ENCODE measurements at regions not wholly inside any gene's neighbourhood (a gene's known extent, or its start where the extent isn't known, plus 50 kb on each side); places are given as distances from the start of the nearest gene placed in this dataset.
"Not testable (repeated sequence)": the region's sequence is repeated elsewhere in the genome, so short reads cannot be mapped to it uniquely, and the experiment has no call there.

DNA sequence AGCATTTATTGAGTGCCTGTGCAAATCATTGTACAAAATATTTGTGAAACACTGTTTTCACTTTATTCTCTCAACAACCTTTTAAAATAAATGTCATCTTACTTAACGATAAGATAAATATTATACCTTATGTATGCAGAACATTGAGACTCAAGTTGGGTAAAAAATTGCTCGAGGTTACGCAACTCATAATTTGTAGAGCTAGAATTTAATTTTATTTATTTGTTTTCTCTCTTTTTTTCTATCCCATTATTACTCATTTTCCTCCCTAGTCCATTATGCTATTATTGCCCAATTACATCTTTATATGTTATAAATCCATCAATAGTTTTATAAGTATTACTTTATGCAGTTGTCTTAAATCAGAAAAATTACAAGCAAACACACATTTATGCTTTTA, 77.4 kb upstream of the ELOVL5 start:
- no peak for TF ChIP-seq CTCF (IDR thresholded peaks at IDR 0.05; ENCODE audit: partially characterized antibody, unreplicated experiment)
- Mint-ChIP-seq H3K9me3 (ENCODE audit: unreplicated experiment) (peaks cover 1% of the 10 kb centered on the region), H3K36me3 (ENCODE audit: unreplicated experiment) (no peaks in the 10 kb centered on the region), H3K27me3 (ENCODE audit: unreplicated experiment) (no peaks in the 10 kb centered on the region), H3K4me3 (ENCODE audit: unreplicated experiment) (no peak overlapping the region), H3K4me1 (ENCODE audit: low read depth, unreplicated experiment) (no peaks in the 10 kb centered on the region), H3K27ac (ENCODE audit: unreplicated experiment) (no peak overlapping the region)
- DNase-seq = no peak

DNA sequence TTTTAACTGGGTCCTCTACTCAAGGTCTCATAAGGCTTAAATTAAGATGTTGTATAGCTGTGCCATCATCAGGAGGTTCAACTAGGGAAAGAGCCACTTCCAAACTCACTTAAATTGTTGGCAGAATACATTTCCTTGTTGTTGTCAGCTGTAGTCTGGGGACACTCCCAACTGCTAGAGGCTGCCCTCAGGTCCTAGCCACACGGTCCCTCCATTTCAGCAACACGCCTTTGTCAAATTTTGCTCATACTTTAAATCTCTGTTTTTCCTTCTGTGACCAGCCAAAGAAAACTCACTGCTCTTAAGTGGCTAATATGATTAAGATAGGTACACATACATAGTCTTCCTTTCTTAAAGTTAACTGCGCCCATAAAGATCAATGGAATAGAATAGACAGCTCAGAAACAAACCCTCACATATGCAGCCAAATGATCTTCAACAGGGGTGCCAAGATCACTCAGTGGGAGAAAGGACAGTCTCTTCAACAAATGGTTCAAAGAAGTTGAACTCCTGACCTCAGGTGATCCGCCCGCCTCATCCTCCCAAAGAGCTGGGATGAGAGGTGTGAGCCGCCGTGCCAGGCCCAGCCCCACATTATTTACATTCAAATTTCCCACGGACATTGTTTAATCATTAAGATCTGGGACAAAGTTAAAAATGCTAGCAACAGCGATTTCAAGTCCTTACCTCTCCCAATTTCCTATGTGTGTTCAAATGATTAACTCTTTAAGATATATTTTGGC, 76.4 kb upstream of the ELOVL5 start:
- Mint-ChIP-seq H3K4me3 (ENCODE audit: unreplicated experiment) (no peak overlapping the region), H3K4me1 (ENCODE audit: low read depth, unreplicated experiment) (no peaks in the 10 kb centered on the region), H3K27me3 (ENCODE audit: unreplicated experiment) (no peaks in the 10 kb centered on the region), H3K9me3 (ENCODE audit: unreplicated experiment) (peaks cover 1% of the 10 kb centered on the region), H3K27ac (ENCODE audit: unreplicated experiment) (no peak overlapping the region), H3K36me3 (ENCODE audit: unreplicated experiment) (no peaks in the 10 kb centered on the region)
- TF ChIP-seq CTCF (IDR thresholded peaks at IDR 0.05; ENCODE audit: partially characterized antibody, unreplicated experiment) = no peak
- no peak for DNase-seq

- no peak overlapping the region for H3K4me3 Mint-ChIP-seq (ENCODE audit: unreplicated experiment)
- no peak for TF ChIP-seq CTCF (IDR thresholded peaks at IDR 0.05; ENCODE audit: partially characterized antibody, unreplicated experiment)
- DNase-seq = no peak
- no peaks in the 10 kb centered on the region for H3K36me3 Mint-ChIP-seq (ENCODE audit: unreplicated experiment)
- no peaks in the 10 kb centered on the region for H3K4me1 Mint-ChIP-seq (ENCODE audit: low read depth, unreplicated experiment)
- no peaks in the 10 kb centered on the region for H3K27me3 Mint-ChIP-seq (ENCODE audit: unreplicated experiment)
- H3K27ac Mint-ChIP-seq (ENCODE audit: unreplicated experiment) = no peak overlapping the region
- H3K9me3 Mint-ChIP-seq (ENCODE audit: unreplicated experiment) = peaks cover 1% of the 10 kb centered on the region
These were observed 75.5 kb upstream of the ELOVL5 start for GRCh38 chr6:53424300-53424699.

DNA sequence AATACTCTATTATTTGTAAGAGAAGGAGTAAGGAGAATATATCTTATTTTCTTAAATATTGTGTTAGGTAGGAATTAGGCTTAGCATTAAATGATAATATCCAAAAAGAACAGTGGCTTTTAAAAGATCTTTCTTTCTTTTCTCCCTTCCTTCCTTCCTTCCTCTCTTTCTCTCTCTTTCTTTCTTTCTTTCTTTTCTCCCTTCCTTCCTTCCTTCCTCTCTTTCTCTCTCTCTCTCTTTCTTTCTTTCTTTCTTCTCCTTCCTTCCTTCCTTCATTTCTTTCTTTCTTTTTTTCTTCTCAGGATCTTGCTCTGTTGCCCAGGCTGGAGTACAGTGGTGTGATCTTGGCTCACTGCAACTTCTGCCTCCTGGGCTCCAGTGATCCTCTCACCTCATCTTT, 74.8 kb upstream of the ELOVL5 start:
- H3K36me3 Mint-ChIP-seq (ENCODE audit: unreplicated experiment); H3K27ac Mint-ChIP-seq (ENCODE audit: unreplicated experiment); H3K27me3 Mint-ChIP-seq (ENCODE audit: unreplicated experiment); H3K4me1 Mint-ChIP-seq (ENCODE audit: low read depth, unreplicated experiment); DNase-seq; H3K9me3 Mint-ChIP-seq (ENCODE audit: unreplicated experiment); H3K4me3 Mint-ChIP-seq (ENCODE audit: unreplicated experiment): not testable (repeated sequence)

DNA sequence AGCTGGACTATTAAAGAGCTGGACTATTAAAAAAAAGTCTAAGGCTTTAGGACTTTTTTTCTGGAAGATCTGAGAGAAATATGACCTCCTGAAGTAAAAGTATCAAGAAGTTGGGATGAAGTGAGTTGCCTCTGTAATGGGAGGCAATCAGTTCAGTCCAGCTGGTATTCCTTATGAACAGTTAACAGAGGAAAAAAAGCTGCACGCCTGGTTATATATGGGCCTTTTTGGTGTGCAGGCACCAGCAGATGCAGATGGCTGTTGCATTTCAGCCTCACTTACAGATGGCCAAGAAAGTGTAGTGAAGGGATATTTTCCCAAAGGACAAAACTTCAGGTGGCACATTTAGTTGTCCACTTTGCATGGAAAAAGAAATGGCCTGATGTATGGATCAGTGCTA, 70.3 kb upstream of the ELOVL5 start:
- Mint-ChIP-seq H3K36me3 (ENCODE audit: unreplicated experiment) (no peaks in the 10 kb centered on the region), H3K4me1 (ENCODE audit: low read depth, unreplicated experiment) (no peaks in the 10 kb centered on the region), H3K27ac (ENCODE audit: unreplicated experiment) (no peak overlapping the region), H3K4me3 (ENCODE audit: unreplicated experiment) (no peak overlapping the region), H3K9me3 (ENCODE audit: unreplicated experiment) (no peaks in the 10 kb centered on the region), H3K27me3 (ENCODE audit: unreplicated experiment) (no peaks in the 10 kb centered on the region)
- DNase-seq = no peak
- no peak for TF ChIP-seq CTCF (IDR thresholded peaks at IDR 0.05; ENCODE audit: partially characterized antibody, unreplicated experiment)

Data from glutamatergic neuron (in vitro differentiated cells).